HUES6 (cell line): ENCODE measurements at regions not wholly inside any gene's neighbourhood (a gene's known extent, or its start where the extent isn't known, plus 50 kb on each side); places are given as distances from the start of the nearest gene placed in this dataset.

ENCODE experiments used
- H3K27ac ChIP-seq: 2 replicates; pipeline ENCODE4 v1.7.0; 2013; ENCODE audit warnings: low read depth, mild to moderate bottlenecking, low read length, inconsistent platforms
- H3K27me3 ChIP-seq: 2 replicates; pipeline ENCODE4 v1.6.1; 2013; ENCODE audit warnings: low read length; ENCODE audit not compliant: control insufficient read depth, insufficient read depth
- H3K36me3 ChIP-seq: 2 replicates; pipeline ENCODE4 v1.6.1; 2013; ENCODE audit warnings: low read length; ENCODE audit not compliant: control insufficient read depth, insufficient read depth
- H3K4me1 ChIP-seq: 2 replicates; pipeline ENCODE4 v1.6.1; 2013; ENCODE audit warnings: low read length; ENCODE audit not compliant: control insufficient read depth, insufficient read depth
- H3K4me3 ChIP-seq: 2 replicates; pipeline ENCODE4 v1.5.1; 2013; ENCODE audit warnings: low read depth, low read length
- H3K9ac ChIP-seq: one replicate; pipeline ENCODE4 v1.6.1; 2013; ENCODE audit warnings: mild to moderate bottlenecking, low read length
- H3K9me3 ChIP-seq: 2 replicates; pipeline ENCODE4 v1.6.1; 2013; ENCODE audit warnings: low read depth, low read length; ENCODE audit not compliant: control insufficient read depth, insufficient read depth

DNA sequence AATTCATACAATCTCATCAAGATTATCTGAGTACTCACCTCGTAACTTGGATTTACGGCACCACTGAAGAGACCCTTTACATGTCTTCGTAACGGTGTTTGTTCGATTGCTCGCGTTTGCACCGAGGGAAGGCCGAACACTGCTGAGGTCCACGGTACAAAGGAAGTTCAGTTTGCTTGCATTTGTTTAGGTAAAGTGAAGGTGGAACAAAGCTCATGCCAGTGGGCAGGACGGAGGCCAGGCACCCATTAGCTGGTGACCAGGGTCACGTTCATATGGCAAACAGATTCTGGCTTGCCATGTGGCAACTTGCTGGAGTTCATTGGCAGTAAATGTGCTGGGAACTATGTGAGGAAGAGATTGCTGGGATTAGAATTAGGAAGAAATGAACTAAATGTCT is 164.8 kb downstream of the MACROH2A1 start:
- no peaks in the 10 kb centered on the region for H3K36me3 ChIP-seq
- peaks cover 3% of the 10 kb centered on the region; the same call in 1 of the 2 replicates for H3K4me1 ChIP-seq
- H3K4me3 ChIP-seq: no peak overlapping the region
- H3K9me3 ChIP-seq: peaks cover 3% of the 10 kb centered on the region; the same call in 1 of the 2 replicates
- no peak overlapping the region for H3K9ac ChIP-seq
- no peaks in the 10 kb centered on the region; the same call in 1 of the 2 replicates for H3K27me3 ChIP-seq
- no peak overlapping the region for H3K27ac ChIP-seq

DNA sequence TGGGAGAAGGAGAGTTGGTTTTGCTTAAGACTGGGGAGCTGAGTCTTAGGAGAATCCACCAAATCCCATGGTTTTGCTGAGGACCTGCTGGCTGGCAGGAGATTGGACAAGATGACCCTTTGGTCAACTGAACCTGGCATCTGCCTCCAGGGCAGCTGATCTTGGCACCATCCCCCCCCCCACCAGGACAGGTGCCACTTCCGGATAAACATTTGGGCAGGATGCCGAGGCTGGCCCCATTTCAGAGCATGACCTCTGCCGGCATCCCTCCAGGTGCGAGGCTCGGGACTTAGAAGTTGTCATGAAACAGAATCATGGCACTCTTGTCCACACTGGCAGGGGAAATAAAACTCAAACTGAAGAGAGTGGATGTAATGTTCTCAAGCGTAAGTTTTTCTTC is 165.6 kb downstream of the MACROH2A1 start:
- H3K27me3 ChIP-seq: no peaks in the 10 kb centered on the region; the same call in 1 of the 2 replicates
- H3K27ac ChIP-seq: no peak overlapping the region
- H3K9me3 ChIP-seq: peaks cover 3% of the 10 kb centered on the region; the same call in 1 of the 2 replicates
- no peak overlapping the region for H3K4me3 ChIP-seq
- H3K4me1 ChIP-seq: no peaks in the 10 kb centered on the region
- no peaks in the 10 kb centered on the region for H3K36me3 ChIP-seq
- no peak overlapping the region for H3K9ac ChIP-seq

DNA sequence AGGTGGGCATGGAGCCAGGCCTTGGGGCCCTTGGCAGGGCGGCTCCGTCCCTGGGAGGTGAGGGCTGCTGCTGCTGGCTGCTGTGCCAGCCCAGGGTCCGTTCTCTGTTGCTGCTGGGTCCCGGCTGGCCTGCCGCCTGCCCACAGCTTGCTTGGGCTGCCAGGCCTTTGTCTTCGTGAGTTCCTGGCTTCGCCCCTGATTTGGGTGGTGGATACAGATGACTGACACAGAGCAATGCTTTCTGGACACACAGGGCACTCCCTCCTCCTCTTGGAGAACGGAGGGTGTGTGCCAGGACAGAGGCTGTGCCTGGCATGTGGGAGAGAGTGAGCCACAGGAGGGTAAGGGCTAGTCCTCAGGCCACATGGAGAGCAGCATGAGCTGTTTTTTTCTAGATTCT is 166.1 kb downstream of the MACROH2A1 start:
- Histone ChIP-seq H3K27me3 (no peaks in the 10 kb centered on the region; the same call in 1 of the 2 replicates), H3K36me3 (no peaks in the 10 kb centered on the region), H3K9ac (no peak overlapping the region), H3K4me1 (no peaks in the 10 kb centered on the region), H3K27ac (no peak overlapping the region), H3K4me3 (no peak overlapping the region), H3K9me3 (peaks cover 3% of the 10 kb centered on the region; the same call in 1 of the 2 replicates)

DNA sequence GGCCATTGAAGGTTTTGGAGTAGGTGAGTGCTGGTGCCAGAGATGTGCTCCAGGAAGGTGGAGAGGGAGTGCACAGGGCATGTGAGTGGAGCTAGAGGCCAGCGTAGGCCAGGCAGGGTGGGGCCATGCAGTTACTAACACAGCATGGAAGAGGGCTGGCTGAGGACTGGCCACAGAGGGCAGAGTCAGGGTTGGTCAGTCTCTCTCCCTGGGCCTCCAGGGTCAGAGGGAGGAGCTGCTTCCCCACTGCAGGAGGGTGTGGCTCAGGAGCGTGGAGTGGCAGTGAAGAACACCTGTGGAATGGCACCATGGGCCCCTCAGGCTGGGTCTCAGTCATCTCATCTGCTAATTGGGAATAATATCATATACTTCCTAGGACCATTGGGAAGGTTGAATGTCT is 167.7 kb downstream of the MACROH2A1 start:
- Histone ChIP-seq H3K4me1 (peaks cover 3% of the 10 kb centered on the region; the same call in 1 of the 2 replicates), H3K4me3 (no peak overlapping the region), H3K9me3 (peaks cover 3% of the 10 kb centered on the region; the same call in 1 of the 2 replicates), H3K9ac (no peak overlapping the region), H3K36me3 (no peaks in the 10 kb centered on the region), H3K27me3 (no peaks in the 10 kb centered on the region; the same call in 1 of the 2 replicates), H3K27ac (no peak overlapping the region)

DNA sequence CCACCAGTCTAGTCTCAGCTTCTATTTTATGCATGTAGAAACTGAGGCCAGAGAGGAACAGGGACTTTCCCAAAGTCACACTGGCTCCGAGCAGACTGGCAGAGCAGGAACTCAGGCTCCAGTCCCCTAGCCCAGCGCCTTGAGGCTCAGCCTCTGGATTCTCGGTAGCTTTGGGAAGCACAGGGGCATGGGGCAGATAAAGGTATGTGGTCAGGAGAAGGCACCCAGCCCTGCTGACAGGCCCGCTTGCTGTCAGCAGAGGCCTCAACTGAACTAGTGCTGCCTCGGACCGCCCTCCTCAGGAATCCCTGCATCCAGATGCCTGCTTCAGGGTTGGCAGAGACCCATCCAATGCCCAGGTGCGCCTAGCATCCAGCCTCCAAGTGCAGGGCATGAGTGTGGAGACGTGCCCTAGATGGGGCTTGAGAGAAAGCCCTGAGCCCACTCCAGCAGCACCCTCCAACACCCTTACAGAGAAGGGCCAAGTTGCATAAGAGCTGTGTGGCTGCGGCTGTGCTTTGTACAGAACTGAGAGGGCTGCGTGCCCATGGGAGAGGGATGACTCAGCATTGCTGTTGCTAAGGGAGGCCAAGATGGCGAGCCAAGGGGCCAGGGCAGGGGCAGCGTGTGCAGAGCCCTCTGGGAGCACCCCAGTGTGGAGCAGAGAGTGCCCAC is 168.6 kb downstream of the MACROH2A1 start:
- Histone ChIP-seq H3K4me3 (no peak overlapping the region), H3K9ac (no peak overlapping the region), H3K9me3 (peaks cover 3% of the 10 kb centered on the region; the same call in 1 of the 2 replicates), H3K4me1 (peaks cover 12% of the 10 kb centered on the region), H3K27ac (no peak overlapping the region), H3K27me3 (no peaks in the 10 kb centered on the region; the same call in 1 of the 2 replicates), H3K36me3 (no peaks in the 10 kb centered on the region)

DNA sequence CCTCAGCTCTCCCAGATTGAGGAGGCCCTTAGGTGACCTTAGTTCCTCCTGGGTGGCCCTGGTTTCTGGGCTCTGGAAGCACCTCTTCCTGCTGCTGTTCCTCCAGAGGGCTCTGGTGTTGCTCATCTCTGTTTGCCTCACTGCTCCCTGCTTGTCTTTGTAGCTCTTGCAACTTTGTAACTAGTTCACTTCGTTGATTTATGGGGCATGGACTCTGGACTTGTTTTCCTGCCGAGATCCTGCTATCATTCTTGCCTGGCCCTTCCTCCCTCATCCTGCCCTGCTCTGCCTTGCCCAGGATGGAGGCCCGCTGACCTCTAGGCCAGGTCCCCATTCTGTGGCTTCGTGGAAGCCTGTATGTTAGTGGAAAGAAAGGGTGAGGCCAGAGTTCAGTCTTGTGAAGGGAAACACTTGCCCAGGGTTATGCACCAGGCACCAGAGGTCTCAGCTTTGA is 169.3 kb downstream of the MACROH2A1 start:
- Histone ChIP-seq H3K9ac (no peak overlapping the region), H3K27me3 (peaks cover 2% of the 10 kb centered on the region; the same call in 1 of the 2 replicates), H3K9me3 (peaks cover 3% of the 10 kb centered on the region; the same call in 1 of the 2 replicates), H3K27ac (no peak overlapping the region), H3K4me1 (peaks cover 12% of the 10 kb centered on the region), H3K4me3 (no peak overlapping the region), H3K36me3 (no peaks in the 10 kb centered on the region)

DNA sequence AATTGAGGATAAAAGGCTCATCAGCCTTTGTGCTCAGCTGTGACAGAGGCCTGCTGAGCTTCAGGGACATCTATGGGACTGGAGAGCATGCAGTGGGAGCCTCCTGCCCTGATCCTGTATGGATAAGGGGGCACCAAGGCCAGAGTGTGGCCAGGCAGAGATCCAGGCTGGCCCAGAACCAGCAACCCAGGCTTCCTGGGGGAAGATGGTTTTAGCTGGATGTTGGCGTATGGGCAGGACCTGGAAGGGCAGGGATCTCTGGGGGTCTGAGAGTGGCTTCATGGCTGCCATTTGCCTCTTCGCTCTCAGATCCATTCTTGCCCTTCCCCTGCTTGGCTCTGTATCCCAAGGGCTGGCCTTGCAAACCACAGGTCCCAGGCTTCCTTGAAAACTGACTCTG is 169.9 kb downstream of the MACROH2A1 start:
- Histone ChIP-seq H3K36me3 (no peaks in the 10 kb centered on the region), H3K4me1 (peaks cover 12% of the 10 kb centered on the region), H3K9me3 (peaks cover 3% of the 10 kb centered on the region; the same call in 1 of the 2 replicates), H3K27me3 (peaks cover 7% of the 10 kb centered on the region), H3K27ac (no peak overlapping the region), H3K4me3 (no peak overlapping the region), H3K9ac (no peak overlapping the region)

DNA sequence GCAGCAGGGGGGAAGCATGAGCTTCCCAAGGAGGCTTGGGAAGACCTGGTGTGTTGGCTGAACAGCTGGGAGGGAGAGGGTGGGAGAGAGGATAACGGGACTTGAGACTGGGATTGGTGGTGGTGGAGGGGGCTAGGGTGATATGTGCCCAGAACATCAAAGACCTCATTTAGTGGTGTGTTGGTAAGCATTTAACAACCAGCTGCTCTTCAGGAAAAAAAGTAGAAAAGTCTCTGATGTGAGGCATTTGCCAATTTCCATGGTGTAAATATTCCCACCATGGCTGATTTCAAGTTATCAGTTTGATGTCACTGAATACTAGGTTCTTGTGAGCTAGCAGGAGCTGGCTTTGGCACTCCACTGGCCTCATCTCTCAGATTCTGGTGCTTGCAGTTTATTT is 170.8 kb downstream of the MACROH2A1 start:
- Histone ChIP-seq H3K36me3 (no peaks in the 10 kb centered on the region), H3K4me1 (peaks cover 12% of the 10 kb centered on the region), H3K9me3 (peaks cover 3% of the 10 kb centered on the region; the same call in 1 of the 2 replicates), H3K9ac (no peak overlapping the region), H3K27ac (no peak overlapping the region), H3K4me3 (no peak overlapping the region), H3K27me3 (peaks cover 12% of the 10 kb centered on the region)

DNA sequence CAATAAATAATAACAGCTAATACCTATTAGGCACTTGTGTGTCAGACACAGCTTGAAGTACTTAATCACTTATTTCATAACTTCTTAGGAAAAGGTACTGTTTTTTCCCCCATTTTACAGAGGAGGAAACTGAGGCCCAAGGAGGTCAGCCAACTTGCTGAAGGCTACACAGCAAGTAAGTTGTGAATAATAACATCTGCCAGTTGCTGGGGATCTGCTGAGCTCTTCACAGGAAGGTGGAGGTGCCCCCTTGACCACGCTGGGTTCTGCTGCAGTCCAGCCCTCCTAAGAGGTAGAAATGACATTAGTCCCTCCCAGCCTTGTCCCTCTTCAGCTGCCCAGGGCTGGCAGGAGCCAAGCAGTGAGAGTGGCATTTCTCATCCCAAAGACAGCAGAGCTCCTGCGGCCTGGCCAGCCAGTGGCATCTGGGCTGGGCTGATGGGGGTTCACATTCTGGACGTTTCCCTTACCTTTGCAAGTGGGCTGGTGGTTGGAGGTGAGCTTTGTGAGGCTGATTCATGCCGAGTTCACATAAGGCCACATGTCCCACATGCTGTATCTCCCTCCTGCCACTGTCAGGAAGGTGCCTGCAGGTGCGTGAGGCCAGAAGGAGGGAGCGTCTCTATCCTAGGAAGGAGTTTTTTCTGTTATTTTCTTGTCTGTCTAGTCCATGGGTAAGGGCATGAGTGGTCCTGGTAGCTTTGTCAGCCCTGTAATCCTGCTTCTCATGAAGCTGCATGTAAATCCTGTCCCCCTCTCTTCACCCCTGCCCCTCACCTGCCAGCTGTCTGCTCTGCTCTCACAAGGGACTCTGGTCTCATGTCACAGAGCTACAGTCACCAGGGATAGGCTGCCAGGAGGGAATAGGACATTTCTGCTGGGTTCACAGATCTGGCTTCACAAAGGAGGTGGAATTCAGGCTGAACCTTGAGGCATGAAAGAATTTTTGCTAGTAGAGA is 171.7 kb downstream of the MACROH2A1 start:
- no peak overlapping the region for H3K27ac ChIP-seq
- peaks cover 3% of the 10 kb centered on the region; the same call in 1 of the 2 replicates for H3K9me3 ChIP-seq

DNA sequence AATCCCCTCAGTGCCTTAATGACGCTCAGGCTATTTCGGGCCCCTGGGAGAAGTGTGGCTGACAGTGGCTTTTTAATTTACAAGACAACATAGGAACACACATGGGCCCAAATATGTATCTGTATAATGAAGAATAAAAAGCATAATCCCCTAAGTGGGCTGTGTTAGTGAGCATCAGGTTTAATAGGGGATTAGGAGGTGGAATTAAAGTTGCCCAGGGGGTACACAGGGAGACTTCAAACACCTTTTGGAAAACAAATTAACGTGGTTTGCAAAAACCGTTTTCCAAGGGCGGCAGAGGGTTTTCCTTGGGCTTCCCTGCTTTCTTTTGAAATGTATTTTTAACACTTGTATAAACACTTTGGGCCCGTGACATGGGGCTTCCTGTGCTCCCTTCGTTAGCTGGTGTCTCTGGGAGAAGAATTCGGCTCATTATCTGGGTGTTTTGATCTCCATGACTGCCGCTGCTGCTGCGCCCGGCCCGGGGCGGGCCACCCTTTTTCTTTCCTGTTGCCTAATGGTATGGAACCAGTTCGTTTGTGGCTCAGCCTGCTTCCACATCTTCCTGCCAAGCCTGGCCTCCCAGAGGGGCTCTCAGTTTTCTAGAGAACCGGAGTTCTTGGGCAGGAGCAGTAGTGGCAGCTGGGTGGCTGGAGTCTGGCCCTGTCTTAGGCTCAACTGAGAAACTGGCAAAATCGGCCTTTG is 173.0 kb downstream of the MACROH2A1 start:
- Histone ChIP-seq H3K9ac (no peak overlapping the region), H3K4me3 (no peak overlapping the region), H3K27ac (no peak overlapping the region), H3K4me1 (peaks cover 12% of the 10 kb centered on the region), H3K27me3 (peaks cover 12% of the 10 kb centered on the region), H3K36me3 (no peaks in the 10 kb centered on the region), H3K9me3 (peaks cover 3% of the 10 kb centered on the region; the same call in 1 of the 2 replicates)

More for the DNA sequence above, 171.7 kb downstream of the MACROH2A1 start:
- Histone ChIP-seq H3K4me1 (peaks cover 12% of the 10 kb centered on the region), H3K9ac (no peak overlapping the region), H3K36me3 (no peaks in the 10 kb centered on the region), H3K27me3 (peaks cover 12% of the 10 kb centered on the region), H3K4me3 (no peak overlapping the region)
